Activated naive CD4-positive, alpha-beta T cell (primary cell): ENCODE measurements at regions not wholly inside any gene's neighbourhood (a gene's known extent, or its start where the extent isn't known, plus 50 kb on each side); places are given as distances from the start of the nearest gene placed in this dataset.

Experiments used
- DNase-seq, 4 experiments: peaks; one replicate each; lab custom pipeline; 2025; lab: John Stamatoyannopoulos, UW

DNA sequence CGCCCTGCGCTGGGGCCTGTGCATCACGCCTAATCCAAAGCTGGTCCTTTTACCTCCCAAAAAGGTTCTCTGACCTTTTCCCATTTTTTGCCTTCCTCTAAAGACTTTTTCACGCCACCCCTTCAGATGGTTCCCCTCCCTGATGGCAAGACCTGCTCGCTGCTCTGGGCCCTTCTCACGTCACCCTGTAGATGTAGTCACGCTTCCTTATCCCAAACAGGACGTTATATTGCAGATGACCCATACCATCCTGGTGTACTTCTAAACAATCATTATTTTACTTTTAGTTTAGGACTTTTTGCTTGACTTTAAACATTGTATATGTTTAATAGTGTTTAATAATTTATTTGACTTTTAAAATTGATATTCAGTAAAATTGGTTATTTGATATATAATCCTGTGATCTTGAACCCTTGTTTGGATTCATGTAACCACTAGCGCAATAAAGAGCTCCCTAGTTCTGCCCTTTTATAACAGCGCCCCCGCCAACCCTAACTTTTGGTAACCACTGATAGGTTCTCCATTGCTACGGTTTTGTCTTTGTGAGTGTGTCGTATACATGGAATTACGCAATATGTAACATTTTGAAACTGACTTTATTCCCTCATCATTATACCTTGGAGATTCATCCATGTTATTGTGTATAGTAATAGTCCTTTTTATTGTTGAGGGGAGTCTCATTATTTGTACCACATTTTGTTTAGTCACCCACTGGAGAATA is 159.0 kb upstream of the CHRNA7 start:
- DNase-seq = no peak

DNA sequence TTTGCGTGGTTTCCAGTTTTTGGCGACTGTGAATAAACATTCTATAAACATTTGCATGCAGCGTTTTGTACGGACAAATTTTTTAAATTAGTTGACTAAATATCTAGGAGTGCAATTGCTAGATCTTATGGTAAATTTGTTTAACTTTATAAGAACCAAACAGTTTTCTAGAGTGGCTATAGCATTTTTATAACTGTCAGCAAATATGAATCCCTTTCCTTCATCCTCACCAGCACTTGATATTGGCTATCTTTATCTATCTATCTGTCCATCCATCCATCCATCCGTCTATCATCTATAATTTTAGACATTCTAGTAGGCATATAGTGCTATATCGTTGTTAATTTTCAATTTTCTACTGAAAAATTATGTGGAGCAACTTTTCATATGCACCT is 158.4 kb upstream of the CHRNA7 start:
- no peak for DNase-seq

DNA sequence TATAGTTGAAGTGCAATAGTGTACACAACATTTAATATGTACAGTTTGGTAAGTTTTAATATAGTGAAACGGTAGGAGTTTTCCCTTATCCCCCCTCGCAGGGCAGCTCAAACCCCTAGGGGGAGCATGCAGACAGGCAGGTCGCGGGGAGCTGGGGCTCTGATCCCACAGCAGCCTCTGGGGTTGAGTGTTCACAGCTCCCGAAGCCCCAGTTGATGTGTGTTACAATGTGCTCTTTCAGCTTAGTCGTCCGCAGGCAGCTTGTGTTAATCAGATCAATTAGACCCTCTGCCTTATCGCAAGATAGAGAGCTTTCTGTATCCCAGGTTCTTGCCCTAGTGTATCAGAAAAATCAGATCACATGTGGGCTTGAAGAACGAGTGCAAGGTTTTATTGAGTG is 143.1 kb upstream of the CHRNA7 start:
- no peak for DNase-seq

DNA sequence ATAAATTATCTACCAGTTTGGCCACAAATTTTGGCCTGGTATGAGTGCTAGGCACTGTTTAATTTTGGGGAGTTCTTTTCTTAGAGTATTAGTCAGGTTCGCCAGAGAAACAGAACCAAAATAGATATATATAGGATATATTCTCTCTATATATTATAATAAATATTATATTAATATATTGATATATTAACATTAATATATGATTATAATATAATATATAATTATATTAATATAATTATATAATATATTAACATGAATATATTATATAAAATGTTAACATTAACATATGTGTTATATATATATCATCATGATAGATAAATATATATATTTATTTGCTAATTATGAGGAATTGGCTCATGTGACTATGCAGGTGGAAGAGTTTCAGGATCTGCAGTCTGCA is 137.8 kb upstream of the CHRNA7 start:
- no peak for DNase-seq

DNA sequence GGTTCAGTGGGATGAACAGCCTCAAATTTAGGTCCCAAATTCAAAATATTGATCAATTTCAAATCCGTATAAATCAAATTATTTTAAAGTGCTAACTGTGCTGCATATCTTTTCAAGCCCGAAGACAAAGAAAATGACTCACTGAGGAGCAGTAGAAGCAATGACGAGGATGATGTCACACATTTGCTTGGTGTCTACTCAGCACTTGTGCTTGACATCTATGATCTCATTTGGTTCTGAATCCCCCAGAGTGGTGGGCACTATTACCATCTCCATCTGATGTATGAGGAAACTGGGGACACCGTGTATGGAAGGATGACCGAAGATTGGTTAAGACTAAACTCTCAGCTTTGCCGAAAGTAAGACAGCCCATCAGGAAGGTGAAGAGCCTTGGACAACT is 136.5 kb upstream of the CHRNA7 start:
- DNase-seq = no peak

DNA sequence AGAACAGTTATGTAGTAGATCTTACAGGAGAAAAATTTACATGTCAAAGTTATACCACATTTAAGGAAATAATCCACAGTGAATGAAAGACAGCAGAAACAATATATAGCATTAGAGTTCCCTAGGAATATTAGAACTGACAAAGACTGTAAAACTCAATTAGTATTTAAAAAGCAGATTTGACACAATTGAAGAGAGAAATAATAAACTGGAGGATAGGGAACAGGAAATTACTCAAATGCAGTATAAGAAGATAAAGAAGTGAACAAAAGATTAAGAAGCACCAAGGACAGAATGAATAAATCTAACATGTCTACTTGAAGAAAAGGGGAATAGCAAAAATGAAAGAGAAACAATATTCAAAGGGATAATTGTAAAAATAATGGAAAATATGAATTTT is 132.6 kb upstream of the CHRNA7 start:
- DNase-seq = no peak

DNA sequence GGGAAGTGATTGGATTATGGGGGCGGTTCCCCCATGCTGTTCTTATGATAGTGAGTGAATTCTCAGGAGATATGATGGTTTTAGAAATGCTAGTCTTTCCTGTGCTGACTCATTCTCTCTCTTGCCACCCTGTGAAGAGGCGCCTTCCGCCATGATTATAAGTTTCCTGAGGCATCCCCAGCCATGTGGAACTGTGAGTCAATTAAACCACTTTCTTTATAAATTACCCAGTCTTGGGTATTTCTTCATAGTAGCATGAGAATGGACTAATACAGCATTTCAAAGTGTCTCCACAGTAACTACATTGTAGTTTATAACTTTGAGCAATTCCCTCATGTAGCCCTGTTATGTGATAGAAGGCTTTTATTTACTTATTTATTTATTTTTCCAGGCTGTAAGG is 128.8 kb upstream of the CHRNA7 start:
- no peak for DNase-seq

DNA sequence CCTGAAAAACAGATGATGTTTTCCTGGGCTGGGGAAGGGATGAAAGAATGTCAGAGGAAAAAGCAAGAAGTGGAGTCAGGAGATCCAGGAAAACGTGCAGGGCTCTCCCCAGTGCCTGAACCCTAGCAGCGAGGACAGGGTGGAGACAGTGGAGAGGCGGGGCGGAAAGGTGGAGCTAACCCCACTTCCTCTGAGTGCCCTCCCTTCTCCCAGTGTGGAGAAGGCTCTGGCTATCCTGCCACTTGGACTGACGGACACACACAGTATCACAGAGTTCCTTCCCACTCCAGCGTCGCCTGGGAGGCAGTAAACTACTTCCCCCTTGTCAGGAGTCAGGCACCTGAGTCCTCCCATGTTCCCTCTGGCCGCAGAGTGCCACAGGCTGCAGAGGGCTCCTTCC is 125.3 kb upstream of the CHRNA7 start:
- no peak for DNase-seq

DNA sequence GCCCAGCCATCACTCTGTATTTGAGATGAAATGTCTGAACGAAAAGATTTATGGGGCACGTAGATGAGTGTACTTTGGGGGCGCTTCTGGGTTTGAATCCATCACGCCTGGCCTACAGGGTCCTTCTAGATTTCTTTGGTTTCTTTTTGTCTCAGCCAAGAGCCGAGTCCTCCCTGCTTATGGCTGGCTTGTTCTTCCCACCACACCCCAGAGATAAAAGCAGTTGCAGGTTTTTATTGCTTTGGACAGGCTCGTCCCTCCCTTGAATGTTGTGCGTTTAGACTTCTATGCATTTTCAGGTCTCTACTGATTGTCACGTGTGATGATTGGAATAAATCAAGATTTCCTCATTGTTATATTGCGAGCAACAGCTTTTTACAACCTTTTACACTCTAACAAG is 104.8 kb upstream of the CHRNA7 start:
- DNase-seq = no peak

DNA sequence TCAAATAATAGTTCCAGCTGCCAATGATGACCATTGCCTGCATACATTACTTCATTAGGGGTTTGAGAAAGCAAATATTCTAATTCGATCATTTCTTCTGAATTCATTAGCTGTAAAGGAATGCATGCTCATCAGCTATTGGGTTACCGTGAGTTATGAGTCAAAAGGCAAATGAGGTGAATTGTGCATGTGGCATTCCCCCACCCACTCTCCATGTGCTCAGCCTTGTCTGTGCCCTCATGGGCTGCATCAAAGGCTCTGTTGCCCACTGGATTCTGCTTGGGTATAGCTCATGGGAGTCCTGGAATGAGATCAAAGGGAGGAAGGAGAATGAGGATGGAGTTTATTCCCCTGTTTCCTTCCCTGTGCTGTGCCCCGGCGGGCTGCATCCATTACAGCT is 99.3 kb upstream of the CHRNA7 start:
- no peak for DNase-seq

DNA sequence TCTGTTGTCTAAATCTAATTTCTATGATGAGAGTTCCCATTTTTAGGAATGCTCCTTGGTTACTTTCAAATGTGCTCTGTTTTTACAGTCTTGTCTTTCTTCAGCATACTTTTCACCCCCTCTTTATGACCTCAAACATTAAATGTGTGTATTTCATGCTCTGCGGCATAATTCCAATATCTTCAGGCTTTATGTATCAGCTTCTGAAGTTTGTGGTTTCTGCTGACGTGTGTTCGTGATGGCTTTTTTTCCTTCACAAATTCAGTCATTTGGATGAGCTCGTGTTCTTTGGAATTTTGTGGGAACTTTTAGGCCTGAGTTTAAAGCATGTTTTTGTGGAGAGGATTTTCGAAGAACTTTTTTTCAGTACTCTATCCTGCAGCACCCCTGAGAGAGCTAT is 97.7 kb upstream of the CHRNA7 start:
- no peak for DNase-seq

DNA sequence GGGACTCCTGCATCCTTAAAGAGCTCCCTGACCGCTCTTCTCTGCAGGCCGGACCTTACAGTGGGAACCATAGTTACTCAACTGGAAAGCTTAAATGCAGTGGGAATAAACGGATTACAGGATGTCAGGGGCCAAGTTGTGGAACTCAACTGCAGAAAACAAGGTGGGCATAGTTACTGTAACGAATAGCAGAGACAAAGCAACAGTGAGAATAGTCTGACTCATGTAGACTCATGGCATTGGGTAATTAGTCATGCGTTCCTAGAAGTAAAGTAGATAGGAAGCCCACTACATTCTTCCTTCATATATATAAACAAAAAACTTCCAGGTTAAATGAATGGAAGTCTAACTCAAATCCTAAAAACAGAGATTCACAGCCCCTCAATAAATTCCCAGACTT is 95.5 kb upstream of the CHRNA7 start:
- no peak for DNase-seq

DNA sequence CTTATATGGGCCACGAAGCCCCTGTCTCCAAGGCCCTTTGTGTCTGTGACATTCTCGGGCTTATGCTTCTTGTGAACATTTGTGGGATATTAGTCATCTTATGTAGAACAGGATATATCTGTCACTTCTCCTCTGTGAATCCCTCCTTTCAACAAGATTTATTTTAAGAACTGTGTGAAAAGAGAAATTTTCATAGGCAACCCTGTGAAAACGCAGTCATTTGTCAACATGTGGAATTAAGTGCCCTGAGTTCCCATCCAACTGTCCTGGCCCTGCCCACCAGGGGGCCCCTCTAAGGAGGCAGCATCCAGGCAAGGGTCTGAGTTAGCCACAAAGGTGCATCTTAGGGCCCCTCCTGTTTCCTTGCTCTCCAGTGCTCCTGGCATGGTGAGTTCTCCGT is 76.8 kb upstream of the CHRNA7 start:
- DNase-seq = no peak

DNA sequence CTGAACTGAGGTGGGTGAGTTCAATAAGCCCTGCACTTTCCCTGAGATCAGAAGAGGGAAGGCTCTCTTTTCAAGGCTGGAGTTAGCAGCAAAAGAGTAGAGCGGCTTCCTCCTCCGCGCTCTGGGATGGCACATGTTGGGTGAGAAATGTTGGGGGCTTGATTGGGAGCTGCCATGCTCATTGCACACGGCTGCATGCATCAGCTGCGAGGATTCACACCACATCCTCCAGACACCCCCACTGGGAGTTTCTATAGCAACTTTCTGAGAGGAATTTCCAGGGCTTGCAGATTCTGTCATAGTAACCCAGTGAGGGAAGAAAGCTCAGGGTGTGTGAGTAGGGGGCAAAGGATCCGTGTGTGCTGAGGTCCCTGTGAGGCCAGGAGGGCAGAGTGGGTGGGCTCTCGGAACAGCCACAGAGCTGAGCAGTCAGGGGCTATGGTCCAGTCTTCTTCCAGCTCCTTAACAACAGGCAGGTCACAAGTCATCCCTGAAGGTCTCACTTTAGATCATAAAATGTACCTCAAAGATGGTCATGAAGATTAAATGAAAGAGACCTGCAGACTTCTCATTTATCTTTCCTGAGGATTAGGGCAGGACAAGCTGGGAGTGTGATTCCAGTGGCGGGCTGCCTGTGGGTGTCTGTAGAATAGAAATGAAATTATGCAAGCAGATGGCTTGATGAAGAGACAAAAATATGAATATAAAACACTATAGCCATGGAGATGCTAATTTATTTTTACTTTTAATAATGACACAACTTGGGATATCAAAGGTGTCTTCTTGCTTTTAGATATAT is 75.7 kb upstream of the CHRNA7 start:
- no peak for DNase-seq

DNA sequence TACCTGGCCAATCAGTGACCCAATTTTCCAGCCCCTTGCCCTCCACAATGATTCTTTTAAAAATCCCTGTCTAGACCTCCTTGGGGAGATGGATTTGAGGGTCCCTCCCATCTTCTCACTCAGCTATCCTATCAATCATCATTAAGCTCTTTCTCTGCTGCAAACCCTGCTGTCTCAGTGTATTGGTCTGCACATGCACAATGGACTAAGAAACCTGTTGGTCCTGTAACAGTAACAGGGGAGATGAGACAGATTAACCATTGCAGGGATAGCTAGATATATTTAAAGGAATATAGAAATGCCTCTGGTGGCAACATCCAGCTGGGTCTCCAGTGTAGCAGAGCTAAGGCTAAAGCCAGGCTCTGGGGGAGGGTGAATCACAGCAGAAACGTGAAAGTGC is 74.6 kb upstream of the CHRNA7 start:
- no peak for DNase-seq

DNA sequence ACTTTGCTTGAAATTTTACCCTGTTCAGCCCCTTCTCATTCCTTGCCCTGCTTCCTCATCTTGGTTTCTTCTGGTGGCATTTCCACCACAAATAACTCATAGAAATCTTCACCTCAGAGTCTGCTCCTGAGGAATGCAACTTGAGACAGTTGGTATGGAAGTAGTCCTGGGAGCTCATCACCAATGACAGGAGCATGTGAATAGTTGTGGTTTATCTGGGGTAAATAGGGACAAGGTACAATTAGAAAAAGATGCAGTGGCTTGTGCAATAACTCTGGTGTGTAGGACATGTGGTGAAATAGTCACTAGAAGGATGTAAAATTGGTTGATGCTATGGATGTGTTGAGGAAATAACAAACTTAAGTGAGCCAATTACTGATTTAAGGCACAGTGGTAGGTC is 72.7 kb upstream of the CHRNA7 start:
- no peak for DNase-seq

DNA sequence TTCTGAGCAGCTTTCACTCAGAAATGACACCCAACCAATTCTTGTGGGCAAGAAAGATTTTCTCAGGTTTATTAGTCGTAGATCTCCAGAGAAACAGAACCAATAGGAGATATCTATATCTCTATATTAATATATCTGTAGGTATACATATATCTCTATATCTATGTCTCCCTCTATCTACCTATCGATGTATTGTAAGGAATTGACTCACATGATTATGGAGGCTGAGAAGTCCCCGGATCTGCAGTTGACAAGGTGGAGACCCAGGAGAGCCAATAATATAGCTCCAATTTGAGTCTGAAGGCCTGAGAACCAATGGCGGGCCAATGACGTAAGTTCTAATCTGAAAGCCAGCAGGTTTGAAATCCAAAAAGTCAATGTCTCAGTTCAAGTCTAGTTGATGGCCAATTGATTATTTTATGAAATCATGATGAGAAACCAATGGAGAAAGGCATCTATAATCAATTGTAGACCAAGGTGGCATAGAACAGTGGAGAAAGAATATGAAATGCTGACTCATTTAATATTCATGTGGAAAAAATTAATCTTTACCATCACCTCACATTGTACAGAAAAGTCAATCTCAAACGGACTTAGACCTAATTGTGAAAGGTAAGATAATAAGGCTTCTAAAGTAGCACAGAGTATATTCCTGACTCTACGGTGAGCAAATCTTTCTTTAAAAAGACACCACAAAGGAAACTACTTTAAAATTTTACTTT is 65.6 kb upstream of the CHRNA7 start:
- no peak for DNase-seq

DNA sequence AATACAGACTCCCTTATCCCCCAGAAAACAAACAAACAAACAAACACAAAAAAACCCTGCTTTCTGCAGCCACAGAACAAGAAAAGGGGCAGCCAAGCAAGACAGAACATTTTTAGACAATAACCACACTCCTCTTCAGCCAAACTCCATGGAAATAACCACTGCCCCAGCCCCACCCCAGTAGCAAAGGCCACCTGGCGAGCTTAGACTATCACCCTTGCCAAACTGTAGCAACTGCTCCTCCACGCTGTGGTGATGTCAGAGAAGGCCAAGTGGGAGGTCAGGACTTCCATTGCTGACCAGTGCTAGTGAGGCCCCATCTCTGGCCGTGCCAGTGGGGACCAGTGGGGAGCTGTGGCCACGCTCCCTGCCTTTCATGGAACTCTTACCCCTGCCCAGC is 60.3 kb upstream of the CHRNA7 start:
- DNase-seq = no peak

DNA sequence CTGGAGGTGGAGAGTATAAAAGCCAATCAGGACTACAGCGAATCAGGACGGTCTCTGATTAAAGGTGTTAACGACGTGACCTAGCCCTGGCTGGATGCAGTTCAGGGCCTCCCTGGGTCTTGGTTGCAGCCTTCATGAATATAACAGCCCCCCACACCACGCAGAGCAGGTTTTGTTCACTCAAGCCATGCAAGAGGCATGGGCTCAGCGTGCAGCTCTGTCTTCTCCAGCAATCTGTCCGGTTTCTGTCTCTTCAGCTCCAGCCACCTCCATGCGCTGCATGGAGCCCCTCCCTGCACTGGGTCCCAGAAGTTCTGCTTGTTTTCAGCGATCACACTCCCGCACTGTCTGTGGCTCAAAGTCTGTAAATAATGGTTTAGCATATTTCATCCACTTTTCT is 57.1 kb upstream of the CHRNA7 start:
- DNase-seq = no peak

DNA sequence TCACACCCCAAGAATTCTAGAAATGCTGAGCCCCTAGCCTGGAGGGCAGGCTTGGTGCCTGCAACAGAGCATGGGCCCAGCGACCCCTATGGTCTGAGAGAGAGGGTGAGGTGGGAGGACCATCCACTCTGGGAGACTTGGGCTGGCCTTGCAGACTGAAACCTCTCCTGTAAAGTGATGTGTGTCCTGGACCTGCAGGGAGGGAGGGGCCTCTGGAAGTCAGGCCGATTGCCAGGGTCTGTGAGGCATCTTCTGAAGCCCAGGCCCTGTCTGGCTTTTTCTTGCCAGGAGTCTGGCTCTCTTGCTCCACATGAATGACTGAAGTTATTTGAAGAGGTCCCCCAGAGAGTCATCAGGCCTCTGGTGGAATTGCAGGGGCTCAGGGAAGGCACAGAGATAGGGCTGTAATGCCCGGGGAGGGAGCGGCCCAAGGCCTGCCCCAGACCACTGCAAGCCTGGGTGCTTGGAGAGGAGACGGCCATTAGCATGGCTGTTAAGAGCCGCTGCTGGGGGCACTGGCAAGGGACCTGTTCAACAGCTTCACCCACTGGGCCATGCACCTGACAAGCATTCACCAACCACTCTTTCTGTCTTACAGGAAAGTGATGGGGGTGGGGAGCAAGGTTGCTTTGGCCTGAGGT is 56.0 kb upstream of the CHRNA7 start:
- no peak for DNase-seq

DNA sequence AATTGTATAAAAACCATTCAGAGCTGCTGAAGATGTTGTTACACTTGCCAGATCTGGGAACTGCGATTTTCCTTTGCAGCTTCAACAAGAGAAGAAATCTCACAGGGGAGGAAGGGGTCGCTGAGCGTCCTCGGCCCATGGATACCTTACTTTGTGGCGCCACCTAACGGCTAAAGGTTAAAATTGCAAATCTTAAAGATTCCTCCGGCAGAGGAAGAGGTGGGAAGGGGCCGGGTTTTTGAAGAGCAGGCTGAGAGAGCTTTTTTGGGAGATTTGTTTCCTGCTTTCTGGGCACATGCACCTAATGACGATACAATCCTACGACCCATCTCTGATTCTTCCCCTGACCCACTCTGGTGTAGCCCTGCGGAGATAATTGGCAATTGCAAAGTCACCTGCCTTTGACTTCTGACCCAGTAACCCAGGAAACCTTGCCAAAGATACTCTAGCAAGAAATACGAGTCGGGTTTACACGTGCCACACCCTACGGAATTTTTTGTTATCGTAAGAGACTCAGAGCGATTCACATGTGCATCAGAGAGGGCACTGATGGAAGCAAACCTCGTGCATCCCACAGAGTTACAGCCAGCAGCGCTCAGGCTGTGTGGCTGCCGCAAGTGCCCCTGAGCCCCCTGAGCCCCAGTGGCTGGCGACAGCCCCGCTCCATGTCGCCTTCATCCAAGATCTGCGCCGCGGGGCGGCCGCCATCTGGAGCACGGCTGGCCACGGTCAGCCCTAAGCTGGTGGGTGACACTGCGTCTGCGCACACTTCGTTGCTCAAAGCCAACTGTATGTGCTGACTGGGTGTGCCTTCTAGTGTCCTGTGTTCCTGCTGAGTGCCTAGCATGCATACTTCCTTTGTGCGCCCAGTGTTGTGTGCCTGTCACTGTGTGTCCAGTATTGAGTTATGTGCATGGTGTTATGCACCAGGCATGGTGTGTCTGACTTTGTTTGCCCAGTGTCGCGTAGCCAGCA is 55.2 kb upstream of the CHRNA7 start:
- DNase-seq = no peak

DNA sequence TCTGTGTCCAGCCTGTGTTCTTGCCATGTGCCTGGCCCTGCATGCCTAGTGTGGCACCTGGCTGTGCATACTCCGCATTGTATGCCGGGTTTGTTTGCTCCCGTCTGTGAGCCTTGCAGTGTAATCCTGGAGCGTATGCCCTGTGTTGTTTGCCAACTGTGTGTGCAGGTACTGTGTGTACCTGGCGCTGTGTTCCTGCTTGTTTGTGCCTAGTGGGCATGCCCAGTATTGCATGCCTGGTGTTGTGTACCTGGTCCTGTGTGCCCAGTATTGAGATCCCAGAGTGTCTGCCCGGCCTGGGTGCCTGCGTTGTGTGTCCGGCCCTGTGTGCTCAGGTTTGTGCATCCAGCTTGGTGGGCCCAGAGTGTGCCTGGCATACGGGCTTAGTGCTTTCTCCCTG is 54.5 kb upstream of the CHRNA7 start:
- no peak for DNase-seq
